ENCODE measurements at regions not wholly inside any gene's neighbourhood (a gene's known extent, or its start where the extent isn't known, plus 50 kb on each side); places are given as distances from the start of the nearest gene placed in this dataset.
"Not testable (repeated sequence)": the region's sequence is repeated elsewhere in the genome, so short reads cannot be mapped to it uniquely, and the experiment has no call there.

- H3K27ac Mint-ChIP-seq (ENCODE audit: unreplicated experiment), result no peak overlapping the region
- H3K4me1 Mint-ChIP-seq (ENCODE audit: unreplicated experiment), result no peaks in the 10 kb centered on the region
- TF ChIP-seq, protein P1, sequence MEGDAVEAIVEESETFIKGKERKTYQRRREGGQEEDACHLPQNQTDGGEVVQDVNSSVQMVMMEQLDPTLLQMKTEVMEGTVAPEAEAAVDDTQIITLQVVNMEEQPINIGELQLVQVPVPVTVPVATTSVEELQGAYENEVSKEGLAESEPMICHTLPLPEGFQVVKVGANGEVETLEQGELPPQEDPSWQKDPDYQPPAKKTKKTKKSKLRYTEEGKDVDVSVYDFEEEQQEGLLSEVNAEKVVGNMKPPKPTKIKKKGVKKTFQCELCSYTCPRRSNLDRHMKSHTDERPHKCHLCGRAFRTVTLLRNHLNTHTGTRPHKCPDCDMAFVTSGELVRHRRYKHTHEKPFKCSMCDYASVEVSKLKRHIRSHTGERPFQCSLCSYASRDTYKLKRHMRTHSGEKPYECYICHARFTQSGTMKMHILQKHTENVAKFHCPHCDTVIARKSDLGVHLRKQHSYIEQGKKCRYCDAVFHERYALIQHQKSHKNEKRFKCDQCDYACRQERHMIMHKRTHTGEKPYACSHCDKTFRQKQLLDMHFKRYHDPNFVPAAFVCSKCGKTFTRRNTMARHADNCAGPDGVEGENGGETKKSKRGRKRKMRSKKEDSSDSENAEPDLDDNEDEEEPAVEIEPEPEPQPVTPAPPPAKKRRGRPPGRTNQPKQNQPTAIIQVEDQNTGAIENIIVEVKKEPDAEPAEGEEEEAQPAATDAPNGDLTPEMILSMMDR (IDR thresholded peaks at IDR 0.05), result no peak
- no peaks in the 10 kb centered on the region for H3K36me3 Mint-ChIP-seq (ENCODE audit: unreplicated experiment)
- DNase-seq (ENCODE audit: extremely low spot score, unreplicated experiment), result no peak
- peaks cover 9% of the 10 kb centered on the region for H3K27me3 Mint-ChIP-seq (ENCODE audit: unreplicated experiment)
- H3K4me3 Mint-ChIP-seq (ENCODE audit: unreplicated experiment), result no peak overlapping the region
- H3K9me3 Mint-ChIP-seq (ENCODE audit: unreplicated experiment), result no peaks in the 10 kb centered on the region
Measured at GRCh38 chr9:85162822-85163221, 493.3 kb downstream of the NTRK2 start.

DNA sequence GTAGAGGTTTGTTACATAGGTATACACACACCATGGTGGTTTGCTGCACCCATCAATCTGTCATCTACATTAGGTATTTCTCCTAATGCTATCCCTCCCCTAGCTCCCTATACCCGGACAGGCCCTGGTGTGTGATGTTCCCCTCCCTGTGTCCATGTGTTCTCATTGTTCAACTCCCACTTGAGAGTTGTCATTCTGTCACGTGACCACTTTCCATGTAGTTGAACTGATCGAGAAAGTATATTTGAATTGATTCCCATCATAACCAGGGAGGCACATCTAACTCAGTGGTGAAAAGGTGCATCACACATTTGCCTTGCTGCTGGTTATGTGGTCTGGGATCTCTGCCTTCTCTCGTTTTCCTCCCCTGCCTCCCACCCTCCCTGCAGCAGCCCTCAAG, 491.4 kb downstream of the NTRK2 start:
- H3K4me3 Mint-ChIP-seq (ENCODE audit: unreplicated experiment), result not testable (repeated sequence)

DNA sequence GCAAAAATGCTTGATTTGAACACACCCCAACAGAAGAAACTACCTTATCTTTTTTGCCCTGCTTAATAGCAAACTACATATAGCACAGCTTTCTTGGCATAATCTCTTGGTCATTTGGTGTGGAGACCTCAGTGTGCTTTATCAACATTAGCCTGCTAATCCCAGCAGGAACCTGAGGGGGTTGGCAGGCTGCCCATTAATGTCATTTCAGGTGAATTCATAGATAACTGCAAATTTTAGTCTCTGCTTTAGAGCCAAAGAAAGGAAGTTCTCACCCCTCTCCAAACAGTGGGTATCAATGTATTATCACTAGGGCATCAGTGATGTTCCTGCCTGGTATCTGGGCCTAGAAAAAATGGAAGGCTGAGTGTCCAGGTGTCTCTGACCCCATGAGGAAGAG, 489.0 kb downstream of the NTRK2 start:
- TF ChIP-seq, protein P1 (IDR thresholded peaks at IDR 0.05), result no peak
- Mint-ChIP-seq H3K27ac (ENCODE audit: unreplicated experiment) (no peak overlapping the region), H3K4me3 (ENCODE audit: unreplicated experiment) (no peak overlapping the region), H3K4me1 (ENCODE audit: unreplicated experiment) (peaks cover 6% of the 10 kb centered on the region), H3K36me3 (ENCODE audit: unreplicated experiment) (no peaks in the 10 kb centered on the region), H3K27me3 (ENCODE audit: unreplicated experiment) (peaks cover 10% of the 10 kb centered on the region), H3K9me3 (ENCODE audit: unreplicated experiment) (no peaks in the 10 kb centered on the region)
- DNase-seq (ENCODE audit: extremely low spot score, unreplicated experiment), result no peak

More for the DNA sequence above, 491.4 kb downstream of the NTRK2 start:
- H3K27ac Mint-ChIP-seq (ENCODE audit: unreplicated experiment); H3K27me3 Mint-ChIP-seq (ENCODE audit: unreplicated experiment); DNase-seq (ENCODE audit: extremely low spot score, unreplicated experiment); H3K4me1 Mint-ChIP-seq (ENCODE audit: unreplicated experiment); H3K9me3 Mint-ChIP-seq (ENCODE audit: unreplicated experiment); H3K36me3 Mint-ChIP-seq (ENCODE audit: unreplicated experiment): not testable (repeated sequence)

DNA sequence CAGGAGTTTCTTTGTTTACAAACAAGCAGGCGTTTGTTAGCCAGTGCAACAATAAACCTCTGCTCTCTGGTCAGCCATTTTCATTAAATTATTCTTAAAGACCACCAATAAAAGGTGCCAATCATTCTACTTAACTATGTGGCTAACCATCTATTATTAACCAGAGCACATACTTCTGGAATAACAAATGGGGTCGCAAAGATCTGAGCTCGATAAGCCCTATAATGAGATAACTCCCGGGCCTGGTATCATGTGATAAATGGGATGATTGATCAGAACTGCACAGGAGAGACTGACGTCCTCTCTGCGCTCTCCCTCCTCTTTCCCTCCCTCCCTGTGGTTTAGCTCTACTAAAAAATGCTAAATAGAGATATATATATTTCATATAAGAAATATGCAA, 488.2 kb downstream of the NTRK2 start:
- Mint-ChIP-seq H3K27ac (ENCODE audit: unreplicated experiment) (no peak overlapping the region), H3K4me3 (ENCODE audit: unreplicated experiment) (no peak overlapping the region), H3K36me3 (ENCODE audit: unreplicated experiment) (no peaks in the 10 kb centered on the region), H3K27me3 (ENCODE audit: unreplicated experiment) (peaks cover 10% of the 10 kb centered on the region), H3K9me3 (ENCODE audit: unreplicated experiment) (no peaks in the 10 kb centered on the region), H3K4me1 (ENCODE audit: unreplicated experiment) (peaks cover 6% of the 10 kb centered on the region)
- TF ChIP-seq, protein P1 (IDR thresholded peaks at IDR 0.05), result no peak
- DNase-seq (ENCODE audit: extremely low spot score, unreplicated experiment), result no peak

- no peaks in the 10 kb centered on the region for H3K36me3 Mint-ChIP-seq (ENCODE audit: unreplicated experiment)
- TF ChIP-seq, protein P1 (IDR thresholded peaks at IDR 0.05), result no peak
- H3K4me3 Mint-ChIP-seq (ENCODE audit: unreplicated experiment), result no peak overlapping the region
- no peak for DNase-seq (ENCODE audit: extremely low spot score, unreplicated experiment)
- no peak overlapping the region for H3K27ac Mint-ChIP-seq (ENCODE audit: unreplicated experiment)
- no peaks in the 10 kb centered on the region for H3K9me3 Mint-ChIP-seq (ENCODE audit: unreplicated experiment)
- H3K4me1 Mint-ChIP-seq (ENCODE audit: unreplicated experiment), result peaks cover 6% of the 10 kb centered on the region
- peaks cover 10% of the 10 kb centered on the region for H3K27me3 Mint-ChIP-seq (ENCODE audit: unreplicated experiment)
Measured at GRCh38 chr9:85156652-85157051, 487.1 kb downstream of the NTRK2 start.

DNA sequence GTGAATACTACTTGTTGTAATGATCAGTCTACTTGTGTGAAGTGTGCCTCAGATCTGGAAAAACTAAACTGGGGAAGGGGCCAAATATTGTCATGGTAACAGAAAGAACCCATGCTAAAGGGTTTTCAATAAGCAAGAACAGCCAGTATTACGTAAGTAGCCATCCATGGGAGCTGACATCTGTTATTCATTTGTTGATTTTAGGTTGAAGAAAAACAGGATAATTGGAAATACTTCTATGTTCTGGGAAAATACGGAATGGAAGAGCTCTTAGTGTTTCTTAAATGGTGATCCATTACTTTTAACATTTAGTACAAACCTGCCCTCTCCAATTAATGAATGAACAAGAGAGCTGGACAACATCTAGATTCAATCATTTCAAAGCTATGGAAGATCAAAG, 485.8 kb downstream of the NTRK2 start:
- TF ChIP-seq, protein P1 (IDR thresholded peaks at IDR 0.05), result no peak
- no peak overlapping the region for H3K4me3 Mint-ChIP-seq (ENCODE audit: unreplicated experiment)
- no peak for DNase-seq (ENCODE audit: extremely low spot score, unreplicated experiment)
- peaks cover 22% of the 10 kb centered on the region for H3K27me3 Mint-ChIP-seq (ENCODE audit: unreplicated experiment)
- H3K4me1 Mint-ChIP-seq (ENCODE audit: unreplicated experiment), result peaks cover 6% of the 10 kb centered on the region
- H3K27ac Mint-ChIP-seq (ENCODE audit: unreplicated experiment), result no peak overlapping the region
- no peaks in the 10 kb centered on the region for H3K9me3 Mint-ChIP-seq (ENCODE audit: unreplicated experiment)
- no peaks in the 10 kb centered on the region for H3K36me3 Mint-ChIP-seq (ENCODE audit: unreplicated experiment)

Data from osteocyte (in vitro differentiated cells).